ENCODE measurements at regions not wholly inside any gene's neighbourhood (a gene's known extent, or its start where the extent isn't known, plus 50 kb on each side); places are given as distances from the start of the nearest gene placed in this dataset.

- no peak for DNase-seq
Observed at GRCh38 chr17:77493238-77493820, 352.6 kb downstream of the SEC14L1 start.

DNA sequence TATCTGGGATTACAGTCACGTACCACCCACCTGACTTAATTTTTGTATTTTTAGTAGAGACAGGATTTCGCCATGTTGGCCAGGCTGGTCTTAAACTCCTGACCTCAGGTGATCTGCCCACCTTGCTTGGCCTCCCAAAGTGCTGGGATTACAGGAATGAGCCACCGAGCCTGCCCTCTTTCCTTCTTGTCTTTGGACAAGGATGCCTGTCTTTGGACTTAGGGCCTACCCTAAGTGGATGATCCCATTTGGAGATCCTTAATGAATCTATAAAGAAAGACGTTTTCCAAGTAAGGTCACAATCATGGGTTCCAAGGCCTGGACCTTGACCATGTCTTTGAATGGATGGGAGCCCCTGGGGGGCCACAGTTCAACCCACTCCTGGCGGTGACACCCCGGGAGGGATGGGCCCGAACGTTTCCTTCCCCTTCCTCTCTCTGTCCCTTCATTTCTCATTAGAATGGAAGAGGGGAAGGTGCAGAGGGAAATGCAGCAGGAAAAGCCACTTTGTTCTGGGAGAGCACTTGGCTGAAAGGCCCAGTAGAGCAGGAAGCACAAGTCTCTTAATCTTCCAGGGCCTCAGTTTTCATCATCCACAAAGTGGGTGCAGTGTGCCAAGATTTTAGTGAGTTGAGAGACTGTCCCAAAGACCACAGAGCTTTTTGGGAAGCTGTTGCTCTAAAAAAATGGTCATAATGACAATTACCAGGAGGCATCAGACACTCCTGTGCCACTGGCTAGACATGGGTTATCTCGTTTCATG is 353.3 kb downstream of the SEC14L1 start:
- DNase-seq, result no peak

GRCh38 chr17:77494664-77495435 is 354.1 kb downstream of the SEC14L1 start:
- peak; percentile 82 for DNase-seq

GRCh38 chr17:77495575-77495974 is 354.8 kb downstream of the SEC14L1 start:
- no peak for DNase-seq

DNA sequence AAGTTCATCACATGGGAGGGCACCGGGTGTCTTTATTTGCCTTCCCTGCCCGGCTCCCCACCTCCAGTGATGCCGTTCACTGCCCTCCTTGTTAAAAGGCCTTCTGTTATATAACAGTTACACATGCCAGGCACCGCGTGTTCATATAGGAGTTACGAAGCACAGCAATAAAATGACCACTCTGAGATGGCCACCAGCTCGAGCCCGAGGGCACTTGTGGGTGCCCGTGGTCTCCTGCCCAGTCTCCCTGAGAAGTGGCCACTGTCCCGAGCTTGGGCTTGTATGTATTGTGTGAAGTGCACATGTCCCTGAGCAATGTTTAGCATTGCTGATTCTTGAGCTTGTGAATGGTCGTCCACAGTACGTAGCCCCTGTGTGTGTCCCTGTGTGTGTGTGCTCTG is 355.6 kb downstream of the SEC14L1 start:
- DNase-seq, result no peak

- DNase-seq, result no peak
Observed at GRCh38 chr17:77496831-77497577, 356.2 kb downstream of the SEC14L1 start.

- DNase-seq, result no peak
Observed at GRCh38 chr17:77497578-77497934, 356.8 kb downstream of the SEC14L1 start.

DNA sequence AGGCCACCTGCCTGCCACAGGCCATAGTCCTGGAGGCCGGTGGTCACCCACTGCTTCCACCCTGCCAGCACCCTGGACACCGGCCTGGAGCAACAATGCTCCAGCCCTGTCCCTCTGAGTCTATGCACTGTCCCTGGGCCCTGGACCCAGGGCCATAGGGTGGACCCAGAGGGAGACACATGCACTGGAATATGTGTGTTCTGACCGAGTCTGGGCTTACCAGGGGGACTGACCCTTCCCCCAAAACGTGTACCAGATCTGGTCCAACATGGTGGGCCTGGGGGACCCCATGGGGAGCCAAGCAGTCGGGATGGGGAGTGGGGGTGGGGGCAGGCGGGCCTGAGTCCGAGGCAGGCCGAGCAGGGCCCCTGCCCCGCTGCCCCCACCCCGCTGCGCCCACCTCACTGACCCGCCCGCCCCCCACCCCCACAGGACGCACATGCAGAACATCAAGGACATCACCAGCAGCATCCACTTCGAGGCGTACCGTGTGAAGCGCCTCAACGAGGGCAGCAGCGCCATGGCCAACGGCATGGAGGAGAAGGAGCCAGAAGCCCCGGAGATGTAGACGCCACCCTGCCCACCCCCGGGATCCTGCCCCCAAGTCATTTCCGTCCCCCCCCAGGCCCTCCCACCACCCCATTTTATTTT is 357.4 kb downstream of the SEC14L1 start:
- DNase-seq, result no peak

GRCh38 chr17:77498791-77499698 is 358.3 kb downstream of the SEC14L1 start:
- DNase-seq, result no peak

- DNase-seq, result no peak
Observed at GRCh38 chr17:77499699-77500435, 359.1 kb downstream of the SEC14L1 start.

GRCh38 chr17:77501101-77501566 is 360.4 kb downstream of the SEC14L1 start:
- peak; percentile 52 for DNase-seq

DNA sequence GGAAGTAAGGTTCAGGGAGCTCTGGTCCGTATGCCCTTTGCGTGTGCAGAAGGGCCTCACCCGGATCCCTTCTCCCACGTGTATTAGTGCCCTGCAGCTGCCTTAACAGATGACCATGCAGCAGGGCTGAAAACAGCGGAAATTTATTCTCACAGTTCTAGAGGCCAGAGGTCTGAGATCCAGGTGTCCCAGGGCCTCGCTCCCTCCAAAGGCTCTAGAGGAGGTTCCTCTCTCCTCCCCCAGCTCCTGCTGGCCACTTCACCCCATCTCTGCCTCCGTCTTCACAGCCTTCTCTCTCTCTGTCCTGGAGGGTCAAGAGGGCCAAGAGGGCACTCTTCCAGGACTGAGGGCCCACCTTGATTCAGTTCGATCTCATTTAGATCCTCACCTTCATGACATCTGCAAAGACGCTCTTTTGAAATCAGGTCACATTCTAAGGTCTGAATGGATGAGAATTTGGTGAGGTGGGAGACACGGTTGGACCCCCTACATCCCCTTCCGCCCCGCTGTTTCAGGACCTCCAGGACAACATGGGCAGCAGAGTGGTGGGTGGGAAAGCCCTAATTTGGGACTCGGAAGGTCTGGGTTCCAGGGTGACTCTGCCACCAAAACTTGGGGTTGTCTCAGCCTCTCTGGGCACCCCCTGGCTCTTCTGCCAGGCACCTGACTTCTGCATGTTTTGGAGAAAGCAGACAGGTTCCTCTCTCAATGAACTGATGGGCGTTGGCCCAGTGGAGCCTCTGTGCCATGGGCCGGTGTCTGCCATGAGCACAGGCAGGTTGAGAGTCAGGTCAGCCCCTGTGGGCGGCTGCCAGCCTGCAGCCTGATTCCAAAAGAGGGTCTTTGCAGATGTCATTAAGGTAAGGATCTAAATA is 361.2 kb downstream of the SEC14L1 start:
- no peak for DNase-seq

GRCh38 chr17:77502626-77503292 is 362.0 kb downstream of the SEC14L1 start:
- no peak for DNase-seq

- no peak for DNase-seq
Observed at GRCh38 chr17:77503293-77503655, 362.5 kb downstream of the SEC14L1 start.

GRCh38 chr17:77503916-77504651 is 363.3 kb downstream of the SEC14L1 start:
- no peak for DNase-seq

GRCh38 chr17:77504652-77505155 is 363.9 kb downstream of the SEC14L1 start:
- DNase-seq, result no peak

DNA sequence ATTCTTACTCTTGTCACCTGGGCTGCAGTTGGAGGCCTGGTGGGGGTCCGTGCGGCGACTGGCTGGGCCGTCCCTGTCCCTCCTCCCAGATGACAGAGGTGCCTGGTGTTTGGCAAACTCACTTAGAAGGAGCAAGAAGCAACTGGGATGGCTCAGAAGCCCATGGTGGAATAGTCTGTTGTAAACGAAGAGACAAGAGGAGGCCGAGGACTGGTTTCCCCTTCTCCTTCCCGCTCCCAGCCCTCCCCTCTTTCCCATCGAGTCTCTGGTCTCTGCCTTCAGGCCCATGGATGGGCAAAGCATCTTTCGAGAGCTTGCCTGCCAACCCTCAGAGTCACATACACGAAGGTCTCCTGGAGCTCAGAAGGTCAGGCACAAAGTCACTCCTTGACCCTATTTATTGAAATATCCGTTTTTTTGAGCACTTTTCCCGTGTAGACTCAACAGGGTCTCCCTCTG is 364.4 kb downstream of the SEC14L1 start:
- no peak for DNase-seq

- no peak for DNase-seq
Observed at GRCh38 chr17:77506371-77506991, 365.7 kb downstream of the SEC14L1 start.
